Neural progenitor cell (in vitro differentiated cells): ENCODE measurements at regions not wholly inside any gene's neighbourhood (a gene's known extent, or its start where the extent isn't known, plus 50 kb on each side); places are given as distances from the start of the nearest gene placed in this dataset.
A peak's percentile ranks its signal among the peaks of the same experiment; 100 is the strongest.

ENCODE experiments used
- EZH2 ChIP-seq: fragments of 200-600 bp; sonication (generic); IDR thresholded peaks from 2 replicates; pipeline ENCODE4 v1.6.1; 2017; ENCODE audit warnings: antibody characterized with exemption, mild to moderate bottlenecking, moderate library complexity
- EZH2phosphoT487 ChIP-seq: fragments of 200-600 bp; sonication (generic); IDR thresholded peaks from 2 replicates; pipeline ENCODE4 v1.6.1; 2017; ENCODE audit warnings: antibody characterized with exemption
- TF ChIP-seq, protein P1 (sequence below): fragments of 200-600 bp; sonication (generic); IDR thresholded peaks from 2 replicates; pipeline ENCODE4 v1.5.1; 2017; ENCODE audit warnings: antibody characterized with exemption, mild to moderate bottlenecking

DNA sequence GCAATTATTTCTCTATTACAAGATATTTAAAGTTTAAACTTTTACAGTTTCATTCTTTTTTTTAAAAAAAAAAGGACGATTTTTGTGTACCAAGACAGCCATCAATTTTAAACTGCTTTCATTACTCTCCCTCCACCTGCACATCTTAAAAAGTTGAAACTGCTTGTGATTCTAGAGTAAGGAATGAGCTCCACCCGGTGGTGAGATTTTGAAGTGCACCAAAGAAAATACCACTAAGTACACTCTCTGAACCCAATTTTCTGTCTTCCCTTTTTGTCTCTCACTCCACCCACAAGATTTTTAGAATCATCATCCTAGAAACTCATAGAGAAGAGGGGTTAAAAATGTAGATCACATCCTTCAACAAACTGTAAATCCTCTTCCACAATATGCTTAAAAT lies 91.3 kb upstream of the WDR44 start:
- TF ChIP-seq, protein P1, sequence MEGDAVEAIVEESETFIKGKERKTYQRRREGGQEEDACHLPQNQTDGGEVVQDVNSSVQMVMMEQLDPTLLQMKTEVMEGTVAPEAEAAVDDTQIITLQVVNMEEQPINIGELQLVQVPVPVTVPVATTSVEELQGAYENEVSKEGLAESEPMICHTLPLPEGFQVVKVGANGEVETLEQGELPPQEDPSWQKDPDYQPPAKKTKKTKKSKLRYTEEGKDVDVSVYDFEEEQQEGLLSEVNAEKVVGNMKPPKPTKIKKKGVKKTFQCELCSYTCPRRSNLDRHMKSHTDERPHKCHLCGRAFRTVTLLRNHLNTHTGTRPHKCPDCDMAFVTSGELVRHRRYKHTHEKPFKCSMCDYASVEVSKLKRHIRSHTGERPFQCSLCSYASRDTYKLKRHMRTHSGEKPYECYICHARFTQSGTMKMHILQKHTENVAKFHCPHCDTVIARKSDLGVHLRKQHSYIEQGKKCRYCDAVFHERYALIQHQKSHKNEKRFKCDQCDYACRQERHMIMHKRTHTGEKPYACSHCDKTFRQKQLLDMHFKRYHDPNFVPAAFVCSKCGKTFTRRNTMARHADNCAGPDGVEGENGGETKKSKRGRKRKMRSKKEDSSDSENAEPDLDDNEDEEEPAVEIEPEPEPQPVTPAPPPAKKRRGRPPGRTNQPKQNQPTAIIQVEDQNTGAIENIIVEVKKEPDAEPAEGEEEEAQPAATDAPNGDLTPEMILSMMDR = peak; percentile 71
- TF ChIP-seq EZH2 (no peak), EZH2phosphoT487 (no peak)
